Activated naive CD8-positive, alpha-beta T cell (primary cell): ENCODE measurements at regions not wholly inside any gene's neighbourhood (a gene's known extent, or its start where the extent isn't known, plus 50 kb on each side); places are given as distances from the start of the nearest gene placed in this dataset.
"Not testable (repeated sequence)": the region's sequence is repeated elsewhere in the genome, so short reads cannot be mapped to it uniquely, and the experiment has no call there.

Experiments used
- H3K27ac Mint-ChIP-seq: one replicate; pipeline ENCODE4 v1.8.0; 2021; ENCODE audit warnings: mixed read lengths
- H3K27me3 Mint-ChIP-seq: one replicate; pipeline ENCODE4 v1.8.0; 2021; ENCODE audit warnings: mixed read lengths
- H3K36me3 Mint-ChIP-seq: one replicate; pipeline ENCODE4 v1.8.0; 2021; ENCODE audit warnings: mixed read lengths
- H3K4me1 Mint-ChIP-seq: one replicate; pipeline ENCODE4 v1.8.0; 2021; ENCODE audit warnings: low read depth, mixed read lengths
- H3K4me3 Mint-ChIP-seq: one replicate; pipeline ENCODE4 v1.8.0; 2021; ENCODE audit warnings: mild to moderate bottlenecking, mixed read lengths
- H3K9me3 Mint-ChIP-seq: one replicate; pipeline ENCODE4 v1.8.0; 2021; ENCODE audit warnings: low read depth, mixed read lengths

DNA sequence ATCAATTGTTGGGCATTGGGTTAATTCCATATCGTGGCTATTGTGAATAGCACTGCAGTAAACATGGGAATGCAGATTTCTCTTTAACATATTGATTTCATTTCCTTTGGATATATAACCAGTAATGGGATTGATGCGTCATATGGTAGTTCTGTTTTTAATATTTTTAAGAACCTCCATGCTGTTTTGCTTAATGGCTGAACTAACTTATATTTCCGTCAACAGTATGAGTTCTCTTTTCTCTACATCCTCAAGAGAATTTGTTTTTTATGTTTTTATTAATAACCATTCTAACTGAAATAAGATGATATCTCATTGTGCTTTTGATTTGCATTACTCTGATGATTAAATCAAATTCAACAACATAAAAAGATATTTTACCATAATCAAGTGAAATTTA, 228.5 kb upstream of the FSIP2 start:
- no peaks in the 10 kb centered on the region for H3K4me1 Mint-ChIP-seq
- peaks cover 42% of the 10 kb centered on the region for H3K9me3 Mint-ChIP-seq
- no peaks in the 10 kb centered on the region for H3K36me3 Mint-ChIP-seq
- H3K4me3 Mint-ChIP-seq: no peak overlapping the region
- H3K27me3 Mint-ChIP-seq: no peaks in the 10 kb centered on the region
- no peak overlapping the region for H3K27ac Mint-ChIP-seq

DNA sequence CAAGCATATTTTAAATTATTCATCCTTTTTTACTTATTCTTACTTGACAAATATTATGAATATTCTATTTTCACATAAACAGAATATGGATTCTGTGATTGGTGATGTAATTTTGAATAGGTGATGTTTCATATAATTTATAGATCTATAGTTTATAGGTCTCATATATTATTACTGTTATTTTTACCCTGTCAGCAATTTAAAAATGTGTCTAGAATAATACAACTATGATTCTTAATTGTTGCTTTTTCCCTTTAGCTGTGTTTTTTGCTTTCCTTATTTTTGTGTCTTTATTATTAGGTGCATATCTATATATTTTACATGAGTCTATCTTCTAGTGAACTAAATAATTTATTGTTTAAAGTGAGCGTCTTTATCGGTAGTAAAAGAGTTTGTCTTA, 226.7 kb upstream of the FSIP2 start:
- no peaks in the 10 kb centered on the region for H3K27me3 Mint-ChIP-seq
- H3K9me3 Mint-ChIP-seq: peaks cover 44% of the 10 kb centered on the region
- no peak overlapping the region for H3K27ac Mint-ChIP-seq
- H3K4me1 Mint-ChIP-seq: no peaks in the 10 kb centered on the region
- H3K36me3 Mint-ChIP-seq: no peaks in the 10 kb centered on the region
- H3K4me3 Mint-ChIP-seq: no peak overlapping the region

DNA sequence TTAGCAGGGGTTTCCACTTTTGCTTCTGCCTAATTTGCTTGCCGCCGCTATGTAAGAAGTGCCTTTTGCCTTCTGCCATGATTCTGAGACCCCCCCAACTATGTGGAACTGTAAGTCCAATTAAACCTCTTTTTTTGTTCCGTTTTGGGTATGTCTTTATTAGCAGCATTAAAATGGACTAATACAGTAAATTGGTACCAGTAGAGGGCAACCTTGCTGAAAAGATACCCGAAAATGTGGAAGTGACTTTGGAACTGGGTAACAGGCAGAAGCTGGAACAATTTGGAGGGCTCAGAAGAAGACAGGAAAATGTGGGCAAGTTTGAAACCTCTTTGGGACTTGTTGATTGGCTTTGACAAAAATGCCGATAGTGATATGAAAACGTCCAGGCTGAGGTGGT, 216.1 kb upstream of the FSIP2 start:
- H3K27me3 Mint-ChIP-seq: no peaks in the 10 kb centered on the region
- no peaks in the 10 kb centered on the region for H3K36me3 Mint-ChIP-seq
- H3K27ac Mint-ChIP-seq: no peak overlapping the region
- H3K9me3 Mint-ChIP-seq: peaks cover 15% of the 10 kb centered on the region
- no peaks in the 10 kb centered on the region for H3K4me1 Mint-ChIP-seq
- no peak overlapping the region for H3K4me3 Mint-ChIP-seq

DNA sequence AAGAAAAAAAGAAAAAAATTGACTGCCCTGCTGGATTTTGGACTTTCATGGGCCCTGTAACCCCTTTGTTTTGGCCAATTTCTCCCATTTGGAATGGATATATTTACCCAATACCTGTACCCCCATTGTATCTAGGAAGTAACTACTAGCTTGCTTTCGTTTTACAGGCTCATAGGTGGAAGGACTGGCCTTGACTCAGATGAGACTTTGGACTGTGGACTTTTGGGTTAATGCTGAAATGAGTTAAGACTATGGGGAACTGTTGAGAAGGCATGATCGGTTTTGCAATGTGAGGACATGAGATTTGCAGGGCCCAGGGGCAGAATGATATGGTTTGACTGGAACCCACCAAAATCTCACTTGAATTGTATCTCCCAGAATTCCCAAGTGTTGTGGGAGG, 214.4 kb upstream of the FSIP2 start:
- H3K27me3 Mint-ChIP-seq, H3K27ac Mint-ChIP-seq, H3K36me3 Mint-ChIP-seq, H3K4me1 Mint-ChIP-seq, H3K4me3 Mint-ChIP-seq: not testable (repeated sequence)
- H3K9me3 Mint-ChIP-seq: peaks cover 20% of the 10 kb centered on the region

DNA sequence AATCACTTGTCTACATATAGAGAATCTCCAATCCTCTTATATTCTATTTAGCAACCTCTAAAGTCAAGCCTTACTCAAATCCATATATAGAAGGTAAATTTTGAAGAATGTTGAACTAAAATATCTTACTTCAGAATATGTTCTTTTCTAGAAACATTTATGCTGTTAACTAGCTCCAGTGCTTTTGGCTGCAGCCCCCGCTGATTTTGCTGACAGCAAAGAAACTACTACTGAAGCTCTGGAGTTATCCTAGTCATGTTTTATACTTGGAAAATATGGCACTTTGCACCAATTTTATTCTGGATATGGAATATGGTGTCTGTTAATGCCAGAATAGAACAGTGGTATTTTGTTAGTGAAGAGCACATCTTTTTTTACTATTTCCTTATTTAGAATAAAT, 212.4 kb upstream of the FSIP2 start:
- Mint-ChIP-seq H3K9me3 (peaks cover 25% of the 10 kb centered on the region), H3K36me3 (no peaks in the 10 kb centered on the region), H3K4me1 (no peaks in the 10 kb centered on the region), H3K4me3 (no peak overlapping the region), H3K27me3 (no peaks in the 10 kb centered on the region), H3K27ac (no peak overlapping the region)

DNA sequence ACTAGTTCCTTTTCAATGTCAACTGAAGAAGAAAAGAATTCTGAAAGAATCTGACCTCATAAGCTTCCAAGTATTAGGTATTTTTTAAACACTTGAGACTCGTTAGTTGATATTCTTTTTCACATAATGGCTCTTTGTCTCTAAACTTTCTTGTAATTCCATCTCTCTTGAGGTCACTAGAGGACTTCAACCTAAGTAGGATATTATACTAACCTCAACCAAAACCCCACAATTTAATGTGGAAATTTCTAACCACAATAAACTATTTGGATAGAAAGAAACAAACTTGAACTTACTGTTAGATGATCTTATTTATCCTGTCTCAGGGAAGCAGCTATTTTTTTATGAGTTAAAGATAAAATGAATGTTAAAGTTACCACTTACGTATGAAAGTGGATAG, 206.9 kb upstream of the FSIP2 start:
- no peak overlapping the region for H3K4me3 Mint-ChIP-seq
- peaks cover 18% of the 10 kb centered on the region for H3K9me3 Mint-ChIP-seq
- no peaks in the 10 kb centered on the region for H3K27me3 Mint-ChIP-seq
- no peak overlapping the region for H3K27ac Mint-ChIP-seq
- H3K4me1 Mint-ChIP-seq: no peaks in the 10 kb centered on the region
- H3K36me3 Mint-ChIP-seq: no peaks in the 10 kb centered on the region

DNA sequence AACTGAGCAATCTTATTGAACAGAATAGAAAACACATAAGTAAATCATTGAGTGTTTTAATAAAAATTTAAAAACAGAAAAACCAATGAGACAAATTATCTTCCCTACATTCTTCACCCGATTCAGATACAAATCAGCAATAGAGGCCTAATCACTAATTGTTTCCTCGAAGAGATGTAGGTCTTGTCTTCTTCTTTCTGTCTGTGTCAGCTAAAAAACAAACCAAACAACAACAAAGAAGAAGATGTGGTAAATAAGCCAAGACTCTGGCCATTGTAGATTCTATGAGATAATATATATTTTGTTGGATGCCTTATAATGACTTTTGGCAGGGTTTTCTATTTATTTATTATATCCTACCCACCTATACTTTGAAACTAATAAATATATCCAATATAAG, 200.9 kb upstream of the FSIP2 start:
- no peaks in the 10 kb centered on the region for H3K4me1 Mint-ChIP-seq
- no peaks in the 10 kb centered on the region for H3K27me3 Mint-ChIP-seq
- H3K36me3 Mint-ChIP-seq: no peaks in the 10 kb centered on the region

DNA sequence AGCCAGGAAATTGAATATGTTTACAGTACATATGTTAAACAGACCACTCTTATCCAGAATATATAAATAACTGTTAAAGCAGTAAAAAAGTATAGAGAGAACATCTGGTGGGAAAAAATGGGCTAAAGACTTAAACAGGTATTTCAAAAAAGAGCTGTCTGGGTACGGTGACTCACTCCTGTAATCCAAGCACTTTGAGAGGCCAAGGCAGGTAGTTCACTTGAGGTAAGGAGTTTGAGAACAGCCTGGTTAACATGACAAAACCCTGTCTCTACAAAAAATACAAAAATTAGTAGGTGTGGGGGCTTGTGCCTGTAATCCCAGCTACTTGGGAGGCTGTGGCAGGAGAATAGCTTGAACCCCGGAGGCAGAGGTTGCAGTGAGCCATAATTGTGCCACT, 171.4 kb upstream of the FSIP2 start:
- Mint-ChIP-seq H3K9me3 (peaks cover 21% of the 10 kb centered on the region), H3K27ac (no peak overlapping the region), H3K4me3 (no peak overlapping the region), H3K27me3 (no peaks in the 10 kb centered on the region), H3K36me3 (no peaks in the 10 kb centered on the region), H3K4me1 (no peaks in the 10 kb centered on the region)

More for the DNA sequence above, 200.9 kb upstream of the FSIP2 start:
- Mint-ChIP-seq H3K4me3 (no peak overlapping the region), H3K27ac (no peak overlapping the region), H3K9me3 (peaks cover 8% of the 10 kb centered on the region)

DNA sequence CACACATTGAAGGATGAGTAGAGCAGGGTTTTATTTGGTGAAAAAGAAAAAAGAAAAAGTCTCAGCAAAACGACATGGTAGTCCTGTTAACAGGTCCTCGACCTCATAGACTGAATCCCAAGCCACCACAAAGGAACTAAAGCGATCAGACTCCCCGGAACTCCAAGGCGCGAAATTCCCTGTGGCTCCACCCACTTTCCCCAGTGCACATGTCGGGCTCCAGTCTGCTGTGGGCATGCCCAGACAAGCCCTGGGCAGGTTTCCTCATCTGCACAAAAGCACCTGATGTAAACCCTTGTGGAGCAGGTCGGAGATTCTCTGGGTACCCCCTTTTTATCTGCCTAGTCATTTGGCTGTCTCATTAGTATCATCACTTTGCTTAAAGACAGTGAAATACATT, 170.7 kb upstream of the FSIP2 start:
- Mint-ChIP-seq H3K4me3 (no peak overlapping the region), H3K4me1 (no peaks in the 10 kb centered on the region), H3K9me3 (peaks cover 21% of the 10 kb centered on the region), H3K27me3 (no peaks in the 10 kb centered on the region), H3K36me3 (no peaks in the 10 kb centered on the region), H3K27ac (no peak overlapping the region)

DNA sequence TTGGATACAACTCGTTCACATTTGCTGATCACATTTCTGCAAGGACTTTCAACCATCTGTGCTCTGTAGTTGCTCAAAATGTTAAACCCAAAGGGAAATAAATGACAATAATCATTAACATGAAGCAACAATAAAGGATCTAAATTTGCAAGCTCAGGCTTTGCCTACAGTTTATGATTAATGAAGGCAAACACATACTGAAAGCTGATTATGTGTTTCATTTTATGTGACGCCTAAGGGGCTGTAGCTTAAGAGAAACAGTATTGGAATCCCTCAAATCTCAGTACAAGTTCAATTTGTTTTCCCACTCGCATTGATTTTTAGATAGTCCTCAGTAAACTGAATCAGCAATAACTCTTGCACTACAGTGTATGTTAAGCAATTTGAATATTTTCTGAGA, 160.3 kb upstream of the FSIP2 start:
- Mint-ChIP-seq H3K36me3 (no peaks in the 10 kb centered on the region), H3K4me3 (no peak overlapping the region), H3K4me1 (no peaks in the 10 kb centered on the region), H3K27me3 (no peaks in the 10 kb centered on the region), H3K27ac (no peak overlapping the region), H3K9me3 (peaks cover 3% of the 10 kb centered on the region)

DNA sequence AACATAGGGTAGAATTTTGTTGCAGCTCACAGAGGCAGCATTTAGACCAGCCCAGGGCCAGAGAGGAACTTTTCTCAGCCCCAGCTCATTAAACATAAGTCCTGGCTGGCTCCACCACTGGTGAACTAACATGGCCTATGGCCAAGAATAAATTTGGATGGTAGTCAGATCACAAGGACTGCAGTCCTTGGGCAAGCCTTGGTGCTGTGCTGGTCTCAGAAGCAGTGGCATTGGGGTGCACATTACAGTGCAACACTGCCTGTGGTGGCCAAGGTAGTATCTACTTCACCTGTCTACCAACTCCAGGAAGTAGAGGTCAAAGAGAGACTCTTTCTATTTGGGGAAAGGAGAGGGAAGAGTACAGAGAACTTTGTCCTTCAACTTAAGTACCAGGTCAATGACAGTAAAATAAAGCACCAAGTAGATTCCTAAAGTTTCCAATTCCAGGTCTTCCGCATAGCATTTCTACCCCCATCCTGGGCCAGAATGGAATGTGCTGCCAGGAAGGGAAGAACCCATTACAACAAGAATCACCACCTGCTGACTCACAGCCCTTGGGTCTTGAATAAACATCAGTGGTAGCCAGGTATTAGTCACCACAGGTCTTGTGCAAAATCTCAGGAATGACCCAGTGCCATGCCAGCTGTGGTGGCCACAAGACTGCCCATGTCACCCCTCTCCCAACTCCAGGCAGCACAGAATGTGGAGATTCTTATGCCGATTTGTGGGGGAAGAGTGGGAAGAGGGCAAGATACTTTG, 155.4 kb upstream of the FSIP2 start:
- Mint-ChIP-seq H3K27ac (no peak overlapping the region), H3K36me3 (no peaks in the 10 kb centered on the region), H3K4me3 (no peak overlapping the region), H3K27me3 (no peaks in the 10 kb centered on the region), H3K9me3 (peaks cover 13% of the 10 kb centered on the region), H3K4me1 (no peaks in the 10 kb centered on the region)

DNA sequence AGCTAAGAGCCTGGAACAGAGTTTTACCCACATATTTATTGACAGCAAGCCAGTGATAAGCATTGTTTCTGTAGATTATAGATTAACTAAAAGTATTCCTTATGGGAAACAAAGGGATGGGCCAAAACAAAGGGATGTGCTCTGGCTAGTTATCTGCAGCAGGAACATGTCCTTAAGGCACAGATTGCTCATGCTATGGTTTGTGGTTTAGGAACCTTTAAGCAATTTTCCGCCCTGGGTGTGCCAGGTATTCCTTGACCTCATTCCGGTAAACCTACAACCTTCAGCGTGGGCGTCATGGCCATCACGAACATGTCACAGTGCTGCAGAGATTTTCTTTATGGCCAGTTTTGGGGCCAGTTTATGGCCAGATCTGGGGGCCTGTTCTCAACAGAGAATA, 153.4 kb upstream of the FSIP2 start:
- H3K4me1 Mint-ChIP-seq, H3K36me3 Mint-ChIP-seq, H3K4me3 Mint-ChIP-seq, H3K27me3 Mint-ChIP-seq, H3K27ac Mint-ChIP-seq: not testable (repeated sequence)
- H3K9me3 Mint-ChIP-seq: peaks cover 13% of the 10 kb centered on the region

DNA sequence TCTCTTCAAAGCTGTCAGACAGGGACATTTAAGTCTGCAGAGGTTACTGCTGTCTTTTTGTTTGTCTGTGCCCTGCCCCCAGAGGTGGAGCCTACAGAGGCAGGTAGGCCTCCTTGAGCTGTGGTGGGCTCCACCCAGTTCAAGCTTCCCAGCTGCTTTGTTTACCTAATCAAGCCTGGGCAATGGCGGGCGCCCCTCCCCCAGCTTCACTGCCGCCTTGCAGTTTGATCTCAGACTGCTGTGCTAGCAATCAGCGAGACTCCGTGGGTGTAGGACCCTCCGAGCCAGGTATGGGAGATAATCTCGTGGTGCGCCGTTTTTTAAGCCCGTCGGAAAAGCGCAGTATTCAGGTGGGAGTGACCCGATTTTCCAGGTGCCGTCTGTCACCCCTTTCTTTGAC, 147.3 kb upstream of the FSIP2 start:
- not testable (repeated sequence) for H3K4me3 Mint-ChIP-seq, H3K27ac Mint-ChIP-seq, H3K27me3 Mint-ChIP-seq, H3K9me3 Mint-ChIP-seq, H3K4me1 Mint-ChIP-seq, H3K36me3 Mint-ChIP-seq

DNA sequence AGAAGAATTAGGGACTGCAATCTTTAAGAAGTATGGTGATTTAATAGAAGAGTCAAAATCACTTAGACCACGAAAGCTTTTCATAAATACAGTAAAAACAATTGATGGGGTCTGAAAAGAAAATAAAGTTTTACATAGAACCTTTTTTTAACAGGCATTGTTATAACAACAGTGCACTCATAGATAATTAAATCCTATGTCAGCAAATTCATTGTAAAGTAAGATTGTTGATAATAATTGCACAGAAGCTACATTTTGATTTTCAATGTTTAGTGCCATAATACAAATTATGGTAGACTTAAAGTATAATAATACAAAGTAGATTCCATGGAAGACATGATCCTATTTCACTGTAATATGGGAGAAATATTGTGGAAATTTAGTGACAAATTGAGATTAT, 130.7 kb upstream of the FSIP2 start:
- no peaks in the 10 kb centered on the region for H3K36me3 Mint-ChIP-seq
- H3K4me3 Mint-ChIP-seq: no peak overlapping the region
- H3K27me3 Mint-ChIP-seq: no peaks in the 10 kb centered on the region
- peaks cover 6% of the 10 kb centered on the region for H3K9me3 Mint-ChIP-seq
- no peak overlapping the region for H3K27ac Mint-ChIP-seq
- H3K4me1 Mint-ChIP-seq: no peaks in the 10 kb centered on the region

DNA sequence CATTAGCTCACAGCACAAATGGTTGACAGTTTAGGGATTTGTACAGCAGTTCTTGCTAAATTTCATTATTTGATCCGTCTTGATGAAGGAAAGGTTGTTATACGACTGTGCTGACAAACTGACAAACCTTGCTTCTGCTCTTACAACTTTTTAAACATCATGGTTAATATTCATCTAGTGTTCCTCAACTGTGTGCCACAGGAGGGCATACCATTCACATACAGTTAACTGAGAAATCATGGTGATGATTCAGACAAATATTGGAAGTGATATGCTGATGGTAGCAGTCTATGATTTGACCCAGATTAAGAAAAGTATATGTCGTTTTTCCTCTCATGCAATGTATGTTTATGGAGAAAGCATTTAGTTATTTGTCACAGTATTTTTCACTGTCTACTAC, 129.8 kb upstream of the FSIP2 start:
- no peak overlapping the region for H3K4me3 Mint-ChIP-seq
- no peaks in the 10 kb centered on the region for H3K36me3 Mint-ChIP-seq
- peaks cover 6% of the 10 kb centered on the region for H3K9me3 Mint-ChIP-seq
- no peak overlapping the region for H3K27ac Mint-ChIP-seq
- no peaks in the 10 kb centered on the region for H3K4me1 Mint-ChIP-seq
- no peaks in the 10 kb centered on the region for H3K27me3 Mint-ChIP-seq

DNA sequence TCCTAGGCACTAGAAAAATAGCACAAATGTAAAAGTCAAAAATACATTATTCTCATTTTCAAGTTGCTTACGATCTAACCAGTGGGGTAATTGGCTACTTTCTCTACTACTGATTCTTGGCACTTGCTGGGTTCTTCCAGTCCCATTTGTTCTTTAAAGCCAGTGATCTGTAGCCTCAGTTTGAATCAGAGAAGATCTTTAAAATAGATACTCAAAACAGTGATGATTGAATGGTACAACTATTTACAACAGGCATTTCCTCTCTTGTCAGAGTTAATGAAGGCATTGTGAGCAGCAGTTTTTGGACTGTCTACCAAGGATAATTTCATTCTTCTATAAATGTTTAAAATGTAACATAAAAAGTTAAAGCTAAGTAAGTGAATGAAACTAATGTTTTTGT, 128.3 kb upstream of the FSIP2 start:
- Mint-ChIP-seq H3K27me3 (no peaks in the 10 kb centered on the region), H3K4me1 (no peaks in the 10 kb centered on the region), H3K36me3 (no peaks in the 10 kb centered on the region), H3K27ac (no peak overlapping the region), H3K4me3 (no peak overlapping the region), H3K9me3 (no peaks in the 10 kb centered on the region)
